ENCODE measurements at regions not wholly inside any gene's neighbourhood (a gene's known extent, or its start where the extent isn't known, plus 50 kb on each side); places are given as distances from the start of the nearest gene placed in this dataset.

DNA sequence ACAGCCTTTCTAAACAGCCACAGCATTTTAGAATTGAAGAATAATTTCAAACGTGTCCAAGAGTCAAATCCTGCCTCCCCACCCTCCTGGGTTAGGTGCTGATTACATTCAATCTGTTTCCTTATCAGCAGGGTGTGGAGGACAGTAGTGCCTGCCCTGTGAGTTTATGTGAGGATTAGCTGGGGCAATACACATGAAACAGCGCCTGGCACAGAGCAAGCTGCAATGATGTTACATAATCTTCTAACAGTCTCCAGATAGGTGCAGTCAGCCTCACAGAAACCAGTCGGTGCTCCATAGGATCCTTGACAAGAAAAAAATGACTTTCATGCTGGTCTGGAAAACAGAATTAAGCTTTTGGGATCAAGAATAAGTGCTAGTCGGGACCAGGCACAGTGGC, 91.7 kb upstream of the ITGA6 start:
- Histone ChIP-seq H3K27me3 (ENCODE audit: insufficient read depth in 3 of 3, low read length in 2 of 3) (no peaks in the 10 kb centered on the region), H3K36me3 (ENCODE audit: insufficient read depth in 1 of 2, low read depth in 1 of 2) (no peaks in the 10 kb centered on the region), H3K4me3 (no peak overlapping the region), H3K4me1 (peaks cover 14% of the 10 kb centered on the region), H3K9me3 (no peaks in the 10 kb centered on the region), H3K27ac (no peak overlapping the region)
- intact Hi-C loops (cut with DNase I): no loop called here
- WGBS, 3 donors: 37 to 67% (median 44%) methylated on average over 4 of the region's 4 CpGs
- TF ChIP-seq, protein P1, sequence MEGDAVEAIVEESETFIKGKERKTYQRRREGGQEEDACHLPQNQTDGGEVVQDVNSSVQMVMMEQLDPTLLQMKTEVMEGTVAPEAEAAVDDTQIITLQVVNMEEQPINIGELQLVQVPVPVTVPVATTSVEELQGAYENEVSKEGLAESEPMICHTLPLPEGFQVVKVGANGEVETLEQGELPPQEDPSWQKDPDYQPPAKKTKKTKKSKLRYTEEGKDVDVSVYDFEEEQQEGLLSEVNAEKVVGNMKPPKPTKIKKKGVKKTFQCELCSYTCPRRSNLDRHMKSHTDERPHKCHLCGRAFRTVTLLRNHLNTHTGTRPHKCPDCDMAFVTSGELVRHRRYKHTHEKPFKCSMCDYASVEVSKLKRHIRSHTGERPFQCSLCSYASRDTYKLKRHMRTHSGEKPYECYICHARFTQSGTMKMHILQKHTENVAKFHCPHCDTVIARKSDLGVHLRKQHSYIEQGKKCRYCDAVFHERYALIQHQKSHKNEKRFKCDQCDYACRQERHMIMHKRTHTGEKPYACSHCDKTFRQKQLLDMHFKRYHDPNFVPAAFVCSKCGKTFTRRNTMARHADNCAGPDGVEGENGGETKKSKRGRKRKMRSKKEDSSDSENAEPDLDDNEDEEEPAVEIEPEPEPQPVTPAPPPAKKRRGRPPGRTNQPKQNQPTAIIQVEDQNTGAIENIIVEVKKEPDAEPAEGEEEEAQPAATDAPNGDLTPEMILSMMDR (IDR thresholded peaks at IDR 0.05): no peak
- DNase-seq: no peak
- ATAC-seq: no peak

DNA sequence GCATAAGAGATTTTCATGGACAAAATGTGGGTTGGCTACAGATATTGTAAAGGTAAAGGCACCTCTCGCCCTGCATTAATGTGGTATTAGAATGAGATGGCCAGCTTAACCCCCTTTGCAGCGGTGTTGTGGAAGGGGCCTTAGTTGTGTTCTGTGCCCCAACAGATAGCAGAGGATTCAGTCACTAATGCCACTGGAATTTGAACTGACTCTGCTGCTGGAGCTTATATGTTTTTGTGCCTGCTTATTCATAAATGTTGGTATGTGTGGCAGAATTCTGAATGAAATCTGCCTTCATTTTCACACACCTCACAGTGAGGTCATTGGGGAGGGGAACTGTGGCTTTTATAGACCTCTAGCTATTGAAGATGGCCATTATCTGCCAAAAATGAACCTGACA, 90.7 kb upstream of the ITGA6 start:
- Histone ChIP-seq H3K4me3 (no peak overlapping the region), H3K9me3 (no peaks in the 10 kb centered on the region), H3K27ac (no peak overlapping the region), H3K36me3 (ENCODE audit: insufficient read depth in 1 of 2, low read depth in 1 of 2) (no peaks in the 10 kb centered on the region), H3K27me3 (ENCODE audit: insufficient read depth in 3 of 3, low read length in 2 of 3) (no peaks in the 10 kb centered on the region), H3K4me1 (peaks cover 18% of the 10 kb centered on the region)
- TF ChIP-seq, protein P1 (IDR thresholded peaks at IDR 0.05): no peak
- ATAC-seq: no peak
- 49 to 50% (median 50%) methylated on average over 2 of the region's 2 CpGs for WGBS, 3 donors
- DNase-seq: no peak
- intact Hi-C loops (cut with DNase I): no loop called here

DNA sequence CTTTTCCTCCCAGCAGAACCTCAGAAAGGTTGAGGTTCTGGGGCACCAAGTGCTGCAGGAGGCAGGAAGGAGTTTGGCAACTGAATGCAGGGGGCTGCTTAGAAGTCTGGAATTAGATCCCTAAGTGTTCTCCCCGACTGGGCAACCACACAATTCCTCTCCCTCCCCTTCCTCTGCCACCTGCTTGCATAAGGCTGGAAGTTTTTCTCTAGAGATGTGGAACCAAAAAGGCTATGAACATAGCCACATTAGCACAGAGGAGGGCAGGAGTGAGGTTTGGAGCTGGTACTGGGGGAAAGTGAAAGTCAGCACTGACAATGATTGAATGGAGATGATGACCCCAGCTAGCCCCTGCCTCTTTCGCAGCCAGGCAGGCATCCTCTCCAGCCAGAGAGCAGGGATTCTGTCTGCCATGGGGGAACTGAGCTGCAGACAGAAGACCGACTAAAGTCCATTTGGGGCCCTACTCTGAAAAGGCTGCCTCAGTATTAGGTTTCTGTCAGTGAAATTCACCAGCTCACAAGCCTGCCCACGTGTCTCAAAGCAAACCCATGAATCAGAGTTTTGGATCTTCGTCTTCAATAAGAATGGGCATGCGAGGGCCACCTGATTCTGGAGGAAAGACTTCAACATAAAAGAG, 87.9 kb upstream of the ITGA6 start:
- DNase-seq (no peak), ATAC-seq (peak; percentile 59 to 88 (median 67))
- H3K4me3 ChIP-seq: peak overlapping the region; percentile 37
- peaks cover 4% of the 10 kb centered on the region for H3K9me3 ChIP-seq
- intact Hi-C loops (cut with DNase I): no loop called here
- no peaks in the 10 kb centered on the region for H3K36me3 ChIP-seq (ENCODE audit: insufficient read depth in 1 of 2, low read depth in 1 of 2)
- peak overlapping the region; percentile 39 for H3K27ac ChIP-seq
- TF ChIP-seq, protein P1 (IDR thresholded peaks at IDR 0.05): no peak
- 14 to 23% (median 16%) methylated on average over 6 of the region's 6 CpGs for WGBS, 3 donors
- H3K4me1 ChIP-seq: peaks cover 18% of the 10 kb centered on the region
- H3K27me3 ChIP-seq (ENCODE audit: insufficient read depth in 3 of 3, low read length in 2 of 3): no peaks in the 10 kb centered on the region

DNA sequence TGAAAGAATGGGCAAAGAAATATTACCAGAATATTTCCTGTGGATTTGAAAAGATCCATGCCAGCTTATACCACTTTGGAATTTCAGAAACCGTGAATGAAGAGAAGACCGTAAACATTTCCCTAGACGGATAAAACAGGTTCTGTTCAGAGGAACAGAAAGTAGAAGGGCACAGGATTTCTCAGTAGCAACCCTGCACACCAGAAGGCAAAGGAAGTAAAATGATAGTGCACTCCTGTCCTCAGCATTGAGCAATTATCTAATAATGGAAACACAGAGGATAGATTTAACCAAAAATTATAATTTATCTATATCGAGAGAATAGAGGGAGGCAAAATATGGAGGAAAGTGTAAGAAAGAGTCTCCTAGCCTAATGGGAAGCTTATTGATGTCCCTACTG, 87.0 kb upstream of the ITGA6 start:
- Histone ChIP-seq H3K4me3 (peak overlapping the region; percentile 37), H3K27me3 (ENCODE audit: insufficient read depth in 3 of 3, low read length in 2 of 3) (no peaks in the 10 kb centered on the region), H3K9me3 (peaks cover 4% of the 10 kb centered on the region), H3K36me3 (ENCODE audit: insufficient read depth in 1 of 2, low read depth in 1 of 2) (no peaks in the 10 kb centered on the region), H3K27ac (peak overlapping the region; percentile 39), H3K4me1 (peaks cover 18% of the 10 kb centered on the region)
- DNase-seq: no peak
- intact Hi-C loops (cut with DNase I): no loop called here
- ATAC-seq: peak in 2 of 4 donors; percentile 53 to 67
- TF ChIP-seq, protein P1 (IDR thresholded peaks at IDR 0.05): no peak
- 20 to 27% (median 25%) methylated on average over 4 of the region's 4 CpGs for WGBS, 3 donors

DNA sequence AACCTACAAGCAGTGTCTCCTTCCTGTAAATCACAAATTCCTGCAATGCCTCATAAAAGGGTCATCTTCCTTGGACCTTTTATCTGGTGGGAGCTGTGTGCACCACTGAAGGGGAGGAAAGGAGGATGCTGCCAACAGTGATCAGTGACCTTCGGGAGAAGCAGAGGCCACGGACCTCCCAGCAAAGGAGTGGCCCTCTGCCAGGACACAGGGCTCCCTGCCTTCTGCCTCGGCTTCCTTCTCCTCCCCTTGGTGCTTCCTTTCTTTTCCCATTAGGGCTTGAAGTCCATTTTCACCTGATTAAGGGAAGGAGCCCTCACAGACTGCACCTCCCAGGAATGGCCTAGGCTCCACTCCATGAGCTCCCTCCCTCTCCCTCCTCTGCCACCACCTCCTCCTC, 85.3 kb upstream of the ITGA6 start:
- 40 to 59% (median 58%) methylated on average over 3 of the region's 3 CpGs for WGBS, 3 donors

More for the DNA sequence above, 85.3 kb upstream of the ITGA6 start:
- H3K4me1 ChIP-seq: peaks cover 18% of the 10 kb centered on the region
- no peak overlapping the region for H3K27ac ChIP-seq
- H3K9me3 ChIP-seq: peaks cover 4% of the 10 kb centered on the region
- no peaks in the 10 kb centered on the region for H3K27me3 ChIP-seq (ENCODE audit: insufficient read depth in 3 of 3, low read length in 2 of 3)
- ATAC-seq (no peak), DNase-seq (no peak)
- H3K36me3 ChIP-seq (ENCODE audit: insufficient read depth in 1 of 2, low read depth in 1 of 2): no peaks in the 10 kb centered on the region
- no peak overlapping the region for H3K4me3 ChIP-seq
- intact Hi-C loops (cut with DNase I): no loop called here
- TF ChIP-seq, protein P1 (IDR thresholded peaks at IDR 0.05): no peak
